ENCODE measurements at regions not wholly inside any gene's neighbourhood (a gene's known extent, or its start where the extent isn't known, plus 50 kb on each side); places are given as distances from the start of the nearest gene placed in this dataset.
"Not testable (repeated sequence)": the region's sequence is repeated elsewhere in the genome, so short reads cannot be mapped to it uniquely, and the experiment has no call there.

- peaks cover 14% of the 10 kb centered on the region for H3K36me3 ChIP-seq (ENCODE audit: insufficient read depth)
- H3K9me2 ChIP-seq (ENCODE audit: insufficient read depth); ATAC-seq; H3K4me3 ChIP-seq; H3K27me3 Mint-ChIP-seq (ENCODE audit: insufficient read depth, low read depth, poor library complexity); H3K4me2 ChIP-seq; DNase-seq (ENCODE audit: low spot score); H3K4me1 Mint-ChIP-seq; H2AFZ ChIP-seq; H3K27ac Mint-ChIP-seq; H3K4me3 Mint-ChIP-seq; H3K79me2 ChIP-seq (replicated peaks; ENCODE audit: insufficient read depth); H3K27me3 ChIP-seq (ENCODE audit: insufficient read depth); H3K27ac ChIP-seq (ENCODE audit: low read depth); H3K4me1 ChIP-seq (ENCODE audit: insufficient read depth); H4K20me1 ChIP-seq (replicated peaks; ENCODE audit: insufficient read depth); H3F3A ChIP-seq (replicated peaks; ENCODE audit: low read depth); H3K9me3 Mint-ChIP-seq: not testable (repeated sequence)
- H3K36me3 Mint-ChIP-seq (ENCODE audit: low read depth): peaks cover 38% of the 10 kb centered on the region
Observed at GRCh38 chr6:144495076-144495475, 209.9 kb downstream of the UTRN start.

GRCh38 chr6:144497650-144498049 lies 212.5 kb downstream of the UTRN start:
- Histone ChIP-seq H3K27ac (ENCODE audit: low read depth) (no peak overlapping the region), H3K4me3 (no peak overlapping the region), H2AFZ (no peak overlapping the region), H3K36me3 (ENCODE audit: insufficient read depth) (peaks cover 7% of the 10 kb centered on the region), H3K79me2 (replicated peaks; ENCODE audit: insufficient read depth) (peaks cover 4% of the 10 kb centered on the region; the same call in 1 of the 2 replicates), H3K27me3 (ENCODE audit: insufficient read depth) (no peaks in the 10 kb centered on the region), H3K4me1 (ENCODE audit: insufficient read depth) (no peaks in the 10 kb centered on the region), H3K4me2 (no peak overlapping the region), H4K20me1 (replicated peaks; ENCODE audit: insufficient read depth) (no peaks in the 10 kb centered on the region), H3K9me2 (ENCODE audit: insufficient read depth) (no peaks in the 10 kb centered on the region), H3F3A (replicated peaks; ENCODE audit: low read depth) (no peaks in the 10 kb centered on the region)
- H3K9me3 Mint-ChIP-seq: peaks cover 2% of the 10 kb centered on the region; the same call in 1 of the 3 replicates
- peaks cover 29% of the 10 kb centered on the region for H3K36me3 Mint-ChIP-seq (ENCODE audit: low read depth)
- ATAC-seq (no peak), DNase-seq (ENCODE audit: low spot score) (no peak)
- H3K27me3 Mint-ChIP-seq (ENCODE audit: insufficient read depth, low read depth, poor library complexity): no peaks in the 10 kb centered on the region
- H3K4me1 Mint-ChIP-seq: no peaks in the 10 kb centered on the region
- H3K27ac Mint-ChIP-seq: no peak overlapping the region; the same call in 1 of the 2 replicates
- H3K4me3 Mint-ChIP-seq: no peak overlapping the region
- no peak for TF ChIP-seq EZH2phosphoT487 (IDR thresholded peaks at IDR 0.05; ENCODE audit: unreplicated experiment)
- no peak for TF ChIP-seq NANOG (IDR thresholded peaks at IDR 0.05; ENCODE audit: borderline replicate concordance)
- no peak for TF ChIP-seq STAT1 (IDR thresholded peaks at IDR 0.05; ENCODE audit: unreplicated experiment)
- TF ChIP-seq ZNF462 (CRISPR knock-in tag; IDR thresholded peaks at IDR 0.05): no peak
- no peak for TF ChIP-seq CREB1 (CRISPR knock-in tag; IDR thresholded peaks at IDR 0.05; ENCODE audit: low read depth)
- TF ChIP-seq, protein P1, sequence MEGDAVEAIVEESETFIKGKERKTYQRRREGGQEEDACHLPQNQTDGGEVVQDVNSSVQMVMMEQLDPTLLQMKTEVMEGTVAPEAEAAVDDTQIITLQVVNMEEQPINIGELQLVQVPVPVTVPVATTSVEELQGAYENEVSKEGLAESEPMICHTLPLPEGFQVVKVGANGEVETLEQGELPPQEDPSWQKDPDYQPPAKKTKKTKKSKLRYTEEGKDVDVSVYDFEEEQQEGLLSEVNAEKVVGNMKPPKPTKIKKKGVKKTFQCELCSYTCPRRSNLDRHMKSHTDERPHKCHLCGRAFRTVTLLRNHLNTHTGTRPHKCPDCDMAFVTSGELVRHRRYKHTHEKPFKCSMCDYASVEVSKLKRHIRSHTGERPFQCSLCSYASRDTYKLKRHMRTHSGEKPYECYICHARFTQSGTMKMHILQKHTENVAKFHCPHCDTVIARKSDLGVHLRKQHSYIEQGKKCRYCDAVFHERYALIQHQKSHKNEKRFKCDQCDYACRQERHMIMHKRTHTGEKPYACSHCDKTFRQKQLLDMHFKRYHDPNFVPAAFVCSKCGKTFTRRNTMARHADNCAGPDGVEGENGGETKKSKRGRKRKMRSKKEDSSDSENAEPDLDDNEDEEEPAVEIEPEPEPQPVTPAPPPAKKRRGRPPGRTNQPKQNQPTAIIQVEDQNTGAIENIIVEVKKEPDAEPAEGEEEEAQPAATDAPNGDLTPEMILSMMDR (conservative IDR thresholded peaks at IDR 0.05; ENCODE audit: low read depth in 2 of 2): no peak
- TF ChIP-seq JUNB (IDR thresholded peaks at IDR 0.05; ENCODE audit: unreplicated experiment): no peak
- no peak for TF ChIP-seq EZH2 (IDR thresholded peaks at IDR 0.05; ENCODE audit: low read depth, unreplicated experiment)
- TF ChIP-seq ZNF114 (CRISPR knock-in tag; IDR thresholded peaks at IDR 0.05): no peak
- no peak for TF ChIP-seq ETS1 (IDR thresholded peaks at IDR 0.05)

Measured in GM23338 (cell line).